ENCODE measurements at regions not wholly inside any gene's neighbourhood (a gene's known extent, or its start where the extent isn't known, plus 50 kb on each side); places are given as distances from the start of the nearest gene placed in this dataset.
"Not testable (repeated sequence)": the region's sequence is repeated elsewhere in the genome, so short reads cannot be mapped to it uniquely, and the experiment has no call there.

DNA sequence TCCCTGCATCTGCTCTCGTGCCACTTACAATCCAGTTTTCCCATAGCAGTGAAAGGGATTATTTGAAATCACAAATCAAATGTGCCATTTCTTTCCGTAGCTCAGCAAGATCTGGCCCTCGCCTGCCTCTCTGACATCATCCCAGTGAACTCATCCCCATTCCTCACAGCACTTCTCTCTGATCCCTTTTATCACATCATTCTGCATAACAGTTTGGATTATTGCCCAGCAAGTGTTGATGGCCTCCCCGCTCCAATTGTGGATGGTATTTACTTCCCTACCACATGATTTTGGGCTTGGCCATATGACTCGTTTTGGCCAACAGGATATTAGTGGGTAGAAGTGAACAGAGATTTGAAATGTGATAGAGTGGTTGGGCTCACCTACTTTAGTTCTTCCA is 185.0 kb downstream of the NPIPA7 start:
- H3K79me2 ChIP-seq (ENCODE audit: control insufficient read depth in 1 of 2, insufficient read depth in 2 of 2, low read length in 2 of 2); H3K9ac ChIP-seq (replicated peaks in 1 of 4; ENCODE audit: extremely low read depth in 1 of 4, low read depth in 3 of 4, low read length in 3 of 4); H2BK120ac ChIP-seq (replicated peaks; ENCODE audit: low read depth, low read length); H3K36me3 ChIP-seq (ENCODE audit: control insufficient read depth in 2 of 4, insufficient read depth in 4 of 4, low read length in 3 of 4); H4K8ac ChIP-seq (ENCODE audit: extremely low read depth, insufficient read depth, low read length); H3K4ac ChIP-seq (replicated peaks; ENCODE audit: insufficient read length, low read depth, low read length); H3K56ac ChIP-seq (replicated peaks; ENCODE audit: insufficient read length, low read depth, low read length); H3K23me2 ChIP-seq (ENCODE audit: low read depth, low read length); CTCF ChIA-PET (ENCODE audit: partially characterized antibody); H4K91ac ChIP-seq (replicated peaks; ENCODE audit: insufficient read length, low read length); H4K5ac ChIP-seq (ENCODE audit: insufficient read length, low read depth, low read length); H2BK12ac ChIP-seq (ENCODE audit: low read depth, low read length); H3K4me2 ChIP-seq (ENCODE audit: insufficient read depth in 1 of 2, low read depth in 2 of 2, low read length in 2 of 2); H3K27ac ChIP-seq (ENCODE audit: low read depth, low read length); POLR2A ChIA-PET (ENCODE audit: partially characterized antibody); H3K18ac ChIP-seq (ENCODE audit: extremely low read depth, low read length); H2BK5ac ChIP-seq (ENCODE audit: low read depth, low read length); H2AFZ ChIP-seq (ENCODE audit: low read length); DNase-seq (ENCODE audit: low read depth in 1 of 2, low spot score in 2 of 2); H2AK5ac ChIP-seq (ENCODE audit: low read depth, low read length); H2BK20ac ChIP-seq (ENCODE audit: low read length); H3K4me3 ChIP-seq (ENCODE audit: extremely low read depth in 1 of 4, insufficient read depth in 2 of 4, low read depth in 3 of 4, low read length in 4 of 4); FAIRE-seq; H3K79me1 ChIP-seq (ENCODE audit: low read depth, low read length); H3K27me3 ChIP-seq (replicated peaks in 1 of 4; ENCODE audit: control insufficient read depth in 3 of 4, extremely low read depth in 1 of 4, insufficient read depth in 3 of 4, low read length in 3 of 4); H2BK15ac ChIP-seq (ENCODE audit: low read length); H4K20me1 ChIP-seq (replicated peaks in 1 of 2; ENCODE audit: control insufficient read depth in 1 of 2, insufficient read depth in 2 of 2, low read length in 2 of 2); H3K9me3 ChIP-seq (ENCODE audit: insufficient read depth in 2 of 2, low read depth in 1 of 2, low read length in 1 of 2); H3K4me1 ChIP-seq (replicated peaks in 1 of 4; ENCODE audit: control insufficient read depth in 3 of 4, insufficient read depth in 4 of 4, low read length in 3 of 4); H3K23ac ChIP-seq (ENCODE audit: insufficient read length); H3K14ac ChIP-seq (ENCODE audit: insufficient read length): not testable (repeated sequence)
- no CpG with 5 or more reads among the region's 5 CpGs for WGBS, 2 experiments (ENCODE audit: extremely low coverage in 1 of 2, insufficient coverage in 1 of 2, insufficient read length in 1 of 2, insufficient replicate concordance in 2 of 2, low coverage in 1 of 2, low lambda C conversion rate in 2 of 2, missing lambda C conversion rate in 1 of 2)

DNA sequence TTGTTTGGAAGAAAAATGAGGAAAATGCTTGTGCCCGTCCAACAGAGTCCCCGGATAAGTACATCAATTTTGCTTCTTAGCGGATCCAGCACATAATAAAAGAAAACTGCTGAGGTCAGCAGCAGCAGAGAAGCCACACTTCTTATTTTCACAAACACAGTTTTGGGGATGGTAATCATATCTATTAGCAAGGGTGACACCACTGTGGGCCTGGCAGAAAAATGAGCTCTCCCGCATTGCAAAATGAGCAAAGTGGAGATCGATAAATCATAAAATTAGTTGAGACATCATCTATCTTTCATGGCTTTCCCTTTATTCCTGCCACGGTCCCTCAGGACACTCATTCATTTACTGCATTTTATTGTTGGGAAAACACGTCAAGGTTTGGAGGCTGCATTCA is 186.4 kb downstream of the NPIPA7 start:
- H3K18ac ChIP-seq (ENCODE audit: extremely low read depth, low read length); FAIRE-seq; H3K36me3 ChIP-seq (ENCODE audit: control insufficient read depth in 2 of 4, insufficient read depth in 4 of 4, low read length in 3 of 4): not testable (repeated sequence)

More for the DNA sequence above, 186.4 kb downstream of the NPIPA7 start:
- H2BK15ac ChIP-seq (ENCODE audit: low read length); H4K91ac ChIP-seq (replicated peaks; ENCODE audit: insufficient read length, low read length); H2BK5ac ChIP-seq (ENCODE audit: low read depth, low read length); H4K5ac ChIP-seq (ENCODE audit: insufficient read length, low read depth, low read length); H2BK120ac ChIP-seq (replicated peaks; ENCODE audit: low read depth, low read length); H4K20me1 ChIP-seq (replicated peaks in 1 of 2; ENCODE audit: control insufficient read depth in 1 of 2, insufficient read depth in 2 of 2, low read length in 2 of 2); H3K4ac ChIP-seq (replicated peaks; ENCODE audit: insufficient read length, low read depth, low read length); H3K56ac ChIP-seq (replicated peaks; ENCODE audit: insufficient read length, low read depth, low read length); POLR2A ChIA-PET (ENCODE audit: partially characterized antibody); H3K23me2 ChIP-seq (ENCODE audit: low read depth, low read length); H3K4me2 ChIP-seq (ENCODE audit: insufficient read depth in 1 of 2, low read depth in 2 of 2, low read length in 2 of 2); H3K27ac ChIP-seq (ENCODE audit: low read depth, low read length); H2AFZ ChIP-seq (ENCODE audit: low read length); H2BK20ac ChIP-seq (ENCODE audit: low read length); DNase-seq (ENCODE audit: low read depth in 1 of 2, low spot score in 2 of 2); H3K9me3 ChIP-seq (ENCODE audit: insufficient read depth in 2 of 2, low read depth in 1 of 2, low read length in 1 of 2); H3K9ac ChIP-seq (replicated peaks in 1 of 4; ENCODE audit: extremely low read depth in 1 of 4, low read depth in 3 of 4, low read length in 3 of 4); H3K79me1 ChIP-seq (ENCODE audit: low read depth, low read length); H3K27me3 ChIP-seq (replicated peaks in 1 of 4; ENCODE audit: control insufficient read depth in 3 of 4, extremely low read depth in 1 of 4, insufficient read depth in 3 of 4, low read length in 3 of 4); H3K79me2 ChIP-seq (ENCODE audit: control insufficient read depth in 1 of 2, insufficient read depth in 2 of 2, low read length in 2 of 2); H3K4me1 ChIP-seq (replicated peaks in 1 of 4; ENCODE audit: control insufficient read depth in 3 of 4, insufficient read depth in 4 of 4, low read length in 3 of 4); H2AK5ac ChIP-seq (ENCODE audit: low read depth, low read length); H2BK12ac ChIP-seq (ENCODE audit: low read depth, low read length); H4K8ac ChIP-seq (ENCODE audit: extremely low read depth, insufficient read depth, low read length); H3K14ac ChIP-seq (ENCODE audit: insufficient read length); CTCF ChIA-PET (ENCODE audit: partially characterized antibody); H3K4me3 ChIP-seq (ENCODE audit: extremely low read depth in 1 of 4, insufficient read depth in 2 of 4, low read depth in 3 of 4, low read length in 4 of 4); H3K23ac ChIP-seq (ENCODE audit: insufficient read length): not testable (repeated sequence)
- WGBS, 2 experiments (ENCODE audit: extremely low coverage in 1 of 2, insufficient coverage in 1 of 2, insufficient read length in 1 of 2, insufficient replicate concordance in 2 of 2, low coverage in 1 of 2, low lambda C conversion rate in 2 of 2, missing lambda C conversion rate in 1 of 2): no CpG with 5 or more reads among the region's 7 CpGs

Measured in H1 (cell line).